Endothelial cell of umbilical vein (primary cell): ENCODE measurements at regions not wholly inside any gene's neighbourhood (a gene's known extent, or its start where the extent isn't known, plus 50 kb on each side); places are given as distances from the start of the nearest gene placed in this dataset.

Source experiments
- BruUV-seq: library from RNA; stranded (reverse); fragments of 400-500 nt; replicated peaks from 2 replicates; lab custom pipeline; 2021; lab: Mats Ljungman, UMichigan
- CTCF ChIA-PET: fragments of 300-600, 350-600 bp; sonication (Branson Sonifier 250); formaldehyde crosslinking; loops from one replicate; lab custom pipeline; 2021; ENCODE audit warnings: antibody characterized with exemption, inconsistent platforms; lab: Charles Lee
- POLR2A ChIA-PET: fragments of 300-600, 350-600 bp; sonication (Branson Sonifier 250); formaldehyde crosslinking; loops from one replicate; lab custom pipeline; 2021; ENCODE audit warnings: antibody characterized with exemption, inconsistent platforms; lab: Charles Lee
- DNase-seq: peaks from one replicate; pipeline ENCODE4 v3.0.0-alpha.2; 2011; ENCODE audit warnings: low read depth, low spot score
- FAIRE-seq: peaks from 2 replicates; lab custom pipeline; 2011; peaks lifted over from hg19 to GRCh38; lab: Jason Lieb, UNC
- H2AFZ ChIP-seq: 2 replicates; pipeline ENCODE4 v1.6.0; 2012; ENCODE audit warnings: low read depth, low read length, control low read depth, inconsistent platforms
- H3K27ac ChIP-seq: 2 replicates; pipeline ENCODE4 v1.5.1; 2011; ENCODE audit warnings: low read depth, mild to moderate bottlenecking, control low read depth, low read length, moderate library complexity; ENCODE audit not compliant: insufficient read depth
- H3K27me3 ChIP-seq, 2 experiments: 2 replicates each; pipeline versions ENCODE4 v1.6.0 to v1.6.1; 2011; ENCODE audit warnings: low read length in 2 of 2, mixed read lengths in 1 of 2; ENCODE audit not compliant: control insufficient read depth in 2 of 2, insufficient read depth in 2 of 2
- H3K36me3 ChIP-seq, 2 experiments: 2 replicates in 1 of 2; 3 replicates in 1 of 2; pipeline ENCODE4 v1.5.1; 2011; ENCODE audit warnings: low read length in 2 of 2, mild to moderate bottlenecking in 1 of 2, moderate library complexity in 1 of 2; ENCODE audit not compliant: control insufficient read depth in 2 of 2, insufficient read depth in 2 of 2; ENCODE audit errors: extremely low read depth in 1 of 2
- H3K4me1 ChIP-seq: 3 replicates; pipeline ENCODE4 v1.5.1; 2011; ENCODE audit warnings: mild to moderate bottlenecking, low read length; ENCODE audit not compliant: control insufficient read depth, insufficient read depth; ENCODE audit errors: extremely low read depth
- H3K4me2 ChIP-seq: 2 replicates; pipeline ENCODE4 v1.6.1; 2011; ENCODE audit warnings: low read length, control low read depth, mixed read lengths; ENCODE audit not compliant: insufficient read depth
- H3K4me3 ChIP-seq, 3 experiments: fragments of 200-600 bp in 1 of 3; sonication (generic), shearing (Covaris generic) in 1 of 3; replicated peaks in 1 of 3; 2 replicates each; pipeline ENCODE4 v1.5.1; 2011 to 2016; ENCODE audit warnings: control low read depth in 3 of 3, low read length in 3 of 3, mild to moderate bottlenecking in 2 of 3, inconsistent platforms in 1 of 3, low read depth in 1 of 3, moderate library complexity in 1 of 3; ENCODE audit not compliant: insufficient read depth in 1 of 3
- H3K79me2 ChIP-seq: 2 replicates; pipeline ENCODE4 v1.6.0; 2012; ENCODE audit warnings: low read length, inconsistent platforms; ENCODE audit not compliant: control insufficient read depth, insufficient read depth
- H3K9ac ChIP-seq: replicated peaks from 2 replicates; pipeline ENCODE3; 2011; ENCODE audit warnings: low read length, control low read depth; ENCODE audit not compliant: insufficient read depth; ENCODE audit errors: extremely low read depth
- H3K9me1 ChIP-seq: replicated peaks from 3 replicates; pipeline ENCODE4 v1.6.0; 2011; ENCODE audit warnings: mild to moderate bottlenecking, low read length; ENCODE audit not compliant: control insufficient read depth, insufficient read depth; ENCODE audit errors: extremely low read depth
- H3K9me3 ChIP-seq: replicated peaks from 2 replicates; pipeline ENCODE4 v1.5.1; 2012; ENCODE audit warnings: low read length, inconsistent platforms; ENCODE audit not compliant: control insufficient read depth, insufficient read depth
- H4K20me1 ChIP-seq: replicated peaks from 2 replicates; pipeline ENCODE3; 2011; ENCODE audit warnings: mild to moderate bottlenecking, low read length; ENCODE audit not compliant: control insufficient read depth, insufficient read depth; ENCODE audit errors: extremely low read depth
- CTCF ChIP-seq, 2 donors: IDR thresholded peaks; 1 replicate in 1 of 2; 2 replicates in 1 of 2; pipeline ENCODE4 v1.5.1; 2011; ENCODE audit warnings: low read length in 2 of 2, mild to moderate bottlenecking in 2 of 2, moderate library complexity in 2 of 2, control low read depth in 1 of 2, inconsistent platforms in 1 of 2, low read depth in 1 of 2; ENCODE audit not compliant: insufficient read depth in 1 of 2; ENCODE audit errors: extremely low read depth in 1 of 2
- EZH2 ChIP-seq: IDR thresholded peaks from 2 replicates; pipeline ENCODE4 v1.6.1; 2012; ENCODE audit warnings: borderline replicate concordance, low read depth, mild to moderate bottlenecking, moderate library complexity, low read length, inconsistent platforms; ENCODE audit not compliant: severe bottlenecking
- FOS ChIP-seq: IDR thresholded peaks from 2 replicates; pipeline ENCODE4 v1.6.1; 2011; ENCODE audit warnings: mild to moderate bottlenecking, low read length, moderate library complexity, borderline replicate concordance; ENCODE audit not compliant: insufficient read depth
- GATA2 ChIP-seq: IDR thresholded peaks from 2 replicates; pipeline ENCODE4 v1.7.0; 2011; ENCODE audit warnings: low read depth, mild to moderate bottlenecking, moderate library complexity, mixed read lengths, low read length; ENCODE audit not compliant: insufficient read length, insufficient read depth
- JUN ChIP-seq: IDR thresholded peaks from 2 replicates; pipeline ENCODE4 v1.6.1; 2011; ENCODE audit warnings: borderline replicate concordance, low read depth; ENCODE audit not compliant: insufficient read length, insufficient read depth
- MAX ChIP-seq: IDR thresholded peaks from 2 replicates; pipeline ENCODE4 v1.6.1; 2011; ENCODE audit not compliant: insufficient read depth, insufficient read length
- POLR2A ChIP-seq: IDR thresholded peaks from 2 replicates; pipeline ENCODE4 v1.6.1; 2012; ENCODE audit warnings: low read depth, mild to moderate bottlenecking, control low read depth, low read length
- POLR2AphosphoS5 ChIP-seq: IDR thresholded peaks from 2 replicates; pipeline ENCODE4 v1.6.1; 2012; ENCODE audit warnings: low read depth, mild to moderate bottlenecking, control low read depth, low read length, moderate library complexity; ENCODE audit not compliant: insufficient read depth
- dilution Hi-C: fragments of 300-500 bp; cut with MboI; formaldehyde crosslinking; loops from one replicate; pipeline ENCODE4 v1.15.0; 2019; ENCODE audit warnings: low sequenced_read_pairs; ENCODE audit not compliant: extremely low pct_ligation_motif_present
- intact Hi-C: fragments of 100-400 bp; cut with micrococcal nuclease; formaldehyde crosslinking; loops from one replicate; pipeline ENCODE4 v1.10.0; 2022

- ChIA-PET POLR2A (no interaction called here), CTCF (interaction anchor here (0.7 to 1.1 kb wide), 2 partner anchors 18 to 479 kb away, joined by 4 read pairs; no protein-coding TSS in a partner anchor)
- Histone ChIP-seq H3K9ac (peak overlapping the region; percentile 53), H3K9me1 (no peaks in the 10 kb centered on the region), H3K27ac (peak overlapping the region; percentile 92), H4K20me1 (no peaks in the 10 kb centered on the region), H3K27me3 (no peaks in the 10 kb centered on the region), H3K4me1 (peaks cover 61% of the 10 kb centered on the region), H3K36me3 (no peaks in the 10 kb centered on the region), H3K4me2 (peak overlapping the region; percentile 94), H3K79me2 (no peaks in the 10 kb centered on the region), H3K9me3 (no peaks in the 10 kb centered on the region), H3K4me3 (peak overlapping the region in 1 of 3 experiments; percentile 37), H2AFZ (no peak overlapping the region)
- FAIRE-seq (peak; percentile 87), DNase-seq (peak; percentile 86)
- BruUV-seq: no TSS peak
- dilution Hi-C loops (no loop called here), intact Hi-C loops (loop anchor here (2.0 to 5.0 kb wide), 2 partner anchors 1095 to 1334 kb away; no protein-coding TSS in a partner anchor)
- TF ChIP-seq JUN (peak; percentile 91), FOS (peak; percentile 94), GATA2 (peak; percentile 83), MAX (no peak), POLR2AphosphoS5 (peak; percentile 78), EZH2 (no peak), CTCF (IDR thresholded peaks at IDR 0.05; ENCODE audit: extremely low read depth in 1 of 2, insufficient read depth in 1 of 2, low read depth in 1 of 2, low read length in 2 of 2) (no peak), POLR2A (no peak)
Observed at GRCh38 chr6:50661636-50662035, 51.7 kb upstream of the TFAP2D start.
